ENCODE measurements at regions not wholly inside any gene's neighbourhood (a gene's known extent, or its start where the extent isn't known, plus 50 kb on each side); places are given as distances from the start of the nearest gene placed in this dataset.
"Not testable (repeated sequence)": the region's sequence is repeated elsewhere in the genome, so short reads cannot be mapped to it uniquely, and the experiment has no call there.

DNA sequence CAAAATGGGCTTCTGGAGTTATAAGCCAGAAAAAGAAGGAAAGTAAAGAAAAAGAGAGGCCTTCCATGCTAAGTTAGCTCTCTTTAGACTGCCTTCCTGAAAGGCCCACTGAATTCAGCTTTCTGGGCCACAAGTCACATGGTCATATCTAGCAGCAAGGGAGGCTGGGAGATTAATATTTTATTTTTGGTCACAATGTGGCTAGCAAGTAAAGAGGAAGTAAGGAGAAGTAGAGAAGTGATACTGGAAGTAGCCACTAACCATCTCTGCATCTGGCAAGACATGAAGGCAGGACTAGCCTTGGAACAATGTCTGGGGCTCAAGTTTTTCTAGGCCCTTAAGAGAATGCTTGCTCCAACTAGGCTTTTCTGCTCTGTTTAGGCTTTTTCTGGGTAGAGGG, 81.8 kb upstream of the UBE2E1 start:
- TF ChIP-seq, protein P1, sequence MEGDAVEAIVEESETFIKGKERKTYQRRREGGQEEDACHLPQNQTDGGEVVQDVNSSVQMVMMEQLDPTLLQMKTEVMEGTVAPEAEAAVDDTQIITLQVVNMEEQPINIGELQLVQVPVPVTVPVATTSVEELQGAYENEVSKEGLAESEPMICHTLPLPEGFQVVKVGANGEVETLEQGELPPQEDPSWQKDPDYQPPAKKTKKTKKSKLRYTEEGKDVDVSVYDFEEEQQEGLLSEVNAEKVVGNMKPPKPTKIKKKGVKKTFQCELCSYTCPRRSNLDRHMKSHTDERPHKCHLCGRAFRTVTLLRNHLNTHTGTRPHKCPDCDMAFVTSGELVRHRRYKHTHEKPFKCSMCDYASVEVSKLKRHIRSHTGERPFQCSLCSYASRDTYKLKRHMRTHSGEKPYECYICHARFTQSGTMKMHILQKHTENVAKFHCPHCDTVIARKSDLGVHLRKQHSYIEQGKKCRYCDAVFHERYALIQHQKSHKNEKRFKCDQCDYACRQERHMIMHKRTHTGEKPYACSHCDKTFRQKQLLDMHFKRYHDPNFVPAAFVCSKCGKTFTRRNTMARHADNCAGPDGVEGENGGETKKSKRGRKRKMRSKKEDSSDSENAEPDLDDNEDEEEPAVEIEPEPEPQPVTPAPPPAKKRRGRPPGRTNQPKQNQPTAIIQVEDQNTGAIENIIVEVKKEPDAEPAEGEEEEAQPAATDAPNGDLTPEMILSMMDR (IDR thresholded peaks at IDR 0.05; ENCODE audit: low read length, missing control alignments): no peak
- no peak overlapping the region for H3K4me3 ChIP-seq (replicated peaks; ENCODE audit: low read depth, low read length)
- DNase-seq (ENCODE audit: low read depth): no peak

DNA sequence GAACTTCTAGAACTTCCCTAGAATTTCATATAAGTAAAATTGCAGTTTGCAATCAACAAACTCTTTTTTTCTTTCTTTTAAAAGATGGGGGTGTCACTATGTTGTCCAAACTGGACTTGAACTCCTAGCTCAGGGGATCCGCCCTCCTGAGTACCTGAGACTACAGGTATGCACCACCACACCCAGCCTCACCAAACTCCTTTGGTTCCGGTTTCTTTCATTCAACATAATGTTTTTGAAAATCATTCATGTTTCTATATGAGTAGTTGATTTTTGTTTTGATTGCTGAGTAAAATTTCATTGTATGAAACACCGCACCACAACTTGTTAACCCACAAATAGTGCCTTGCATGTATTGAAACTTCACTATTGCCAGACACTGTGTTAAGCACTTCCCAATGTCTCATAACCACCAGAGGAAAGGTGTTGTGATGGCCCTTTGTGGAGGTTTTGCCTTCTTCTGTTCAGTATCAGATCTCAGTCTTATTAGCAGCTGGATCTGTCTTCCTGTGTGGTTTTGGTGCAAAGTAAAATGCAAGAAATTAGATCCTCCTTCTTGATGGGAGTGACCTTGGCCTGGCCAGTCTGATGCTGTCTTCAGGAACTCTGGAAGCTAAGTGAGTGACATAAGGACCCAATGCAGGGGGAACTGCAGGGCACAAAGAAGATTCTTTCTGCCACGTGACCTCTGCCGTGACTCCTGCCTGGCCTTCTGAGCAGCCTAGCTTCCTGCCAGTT, 78.8 kb upstream of the UBE2E1 start:
- TF ChIP-seq, protein P1 (IDR thresholded peaks at IDR 0.05; ENCODE audit: low read length, missing control alignments): no peak
- DNase-seq (ENCODE audit: low read depth): no peak
- no peak overlapping the region for H3K4me3 ChIP-seq (replicated peaks; ENCODE audit: low read depth, low read length)

DNA sequence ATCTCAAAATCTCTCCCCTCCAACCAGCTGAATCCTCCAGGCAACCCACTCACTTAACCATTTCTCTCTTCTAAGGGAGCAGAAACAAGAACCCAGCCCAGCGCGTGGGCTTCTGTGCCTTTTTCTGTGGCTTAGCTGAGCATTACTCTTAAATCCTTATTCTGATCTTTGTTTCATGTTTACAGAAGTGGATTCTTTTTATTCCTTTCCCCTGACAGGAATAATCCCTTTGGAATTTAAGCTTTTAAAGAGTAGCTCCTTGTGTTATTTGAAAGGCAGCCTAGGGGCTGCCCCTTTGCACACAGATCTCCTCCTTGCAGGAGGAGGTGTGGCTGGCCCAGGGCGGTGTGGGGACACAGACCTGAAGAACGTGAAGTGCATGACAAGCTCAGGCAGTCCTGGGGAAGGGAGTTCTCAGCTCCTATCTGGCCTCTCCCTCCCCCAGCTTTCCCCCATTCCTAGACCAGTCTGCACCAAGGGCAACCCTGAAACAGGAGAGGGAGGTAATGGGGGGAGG, 77.1 kb upstream of the UBE2E1 start:
- DNase-seq (ENCODE audit: low read depth): no peak
- H3K4me3 ChIP-seq (replicated peaks; ENCODE audit: low read depth, low read length): no peak overlapping the region
- TF ChIP-seq, protein P1 (IDR thresholded peaks at IDR 0.05; ENCODE audit: low read length, missing control alignments): no peak

GRCh38 chr3:23729362-23729761, 76.4 kb upstream of the UBE2E1 start:
- H3K4me3 ChIP-seq (replicated peaks; ENCODE audit: low read depth, low read length); DNase-seq (ENCODE audit: low read depth): not testable (repeated sequence)

GRCh38 chr3:23734481-23734880, 71.3 kb upstream of the UBE2E1 start:
- DNase-seq (ENCODE audit: low read depth): no peak
- H3K4me3 ChIP-seq (replicated peaks; ENCODE audit: low read depth, low read length): no peak overlapping the region
- TF ChIP-seq, protein P1 (IDR thresholded peaks at IDR 0.05; ENCODE audit: low read length, missing control alignments): no peak

- no peak overlapping the region for H3K4me3 ChIP-seq (replicated peaks; ENCODE audit: low read depth, low read length)
- TF ChIP-seq, protein P1 (IDR thresholded peaks at IDR 0.05; ENCODE audit: low read length, missing control alignments): no peak
- peak; percentile 63 for DNase-seq (ENCODE audit: low read depth)
These were observed 70.7 kb upstream of the UBE2E1 start for GRCh38 chr3:23735062-23735461.

GRCh38 chr3:23735535-23736326, 70.0 kb upstream of the UBE2E1 start:
- H3K4me3 ChIP-seq (replicated peaks; ENCODE audit: low read depth, low read length): no peak overlapping the region
- TF ChIP-seq, protein P1 (IDR thresholded peaks at IDR 0.05; ENCODE audit: low read length, missing control alignments): no peak

More at GRCh38 chr3:23735535-23736326, 70.0 kb upstream of the UBE2E1 start:
- peak; percentile 58 for DNase-seq (ENCODE audit: low read depth)

Measured in fibroblast of pulmonary artery (primary cell).